ENCODE measurements at regions not wholly inside any gene's neighbourhood (a gene's known extent, or its start where the extent isn't known, plus 50 kb on each side); places are given as distances from the start of the nearest gene placed in this dataset.

DNA sequence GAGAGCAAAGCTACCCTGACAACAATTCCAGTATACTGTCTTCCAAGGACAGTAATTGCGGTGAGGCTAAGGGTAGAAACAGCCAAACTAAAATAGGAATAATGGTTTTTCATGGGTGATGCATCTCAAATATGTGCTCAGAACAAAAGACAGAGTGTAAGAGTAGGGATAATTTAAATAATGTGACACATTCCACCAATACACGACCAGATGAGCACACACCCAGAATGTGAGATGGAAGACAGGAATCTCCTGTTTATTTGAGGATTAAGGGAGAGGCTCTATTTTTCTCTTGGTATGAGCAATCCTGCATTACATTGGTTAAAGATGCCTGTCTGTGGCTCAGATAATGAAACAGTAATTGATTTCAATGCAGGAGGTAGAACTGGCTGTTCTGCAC is 292.9 kb upstream of the ZFP64 start:
- Histone ChIP-seq H3K9ac (ENCODE audit: low read length in 5 of 5) (no peak overlapping the region), H3K9me3 (ENCODE audit: control insufficient read depth in 5 of 5, low read length in 5 of 5) (no peaks in the 10 kb centered on the region), H3K27me3 (ENCODE audit: control insufficient read depth in 5 of 5, insufficient read depth in 4 of 5, low read length in 5 of 5) (no peaks in the 10 kb centered on the region), H3K27ac (ENCODE audit: low read depth, low read length) (no peak overlapping the region), H3K4me3 (ENCODE audit: low read depth in 1 of 5, low read length in 5 of 5) (no peak overlapping the region), H3K4me1 (ENCODE audit: control insufficient read depth in 5 of 5, insufficient read depth in 5 of 5, low read length in 5 of 5) (no peaks in the 10 kb centered on the region), H3K36me3 (ENCODE audit: control insufficient read depth in 5 of 5, insufficient read depth in 5 of 5, low read length in 5 of 5) (no peaks in the 10 kb centered on the region)

DNA sequence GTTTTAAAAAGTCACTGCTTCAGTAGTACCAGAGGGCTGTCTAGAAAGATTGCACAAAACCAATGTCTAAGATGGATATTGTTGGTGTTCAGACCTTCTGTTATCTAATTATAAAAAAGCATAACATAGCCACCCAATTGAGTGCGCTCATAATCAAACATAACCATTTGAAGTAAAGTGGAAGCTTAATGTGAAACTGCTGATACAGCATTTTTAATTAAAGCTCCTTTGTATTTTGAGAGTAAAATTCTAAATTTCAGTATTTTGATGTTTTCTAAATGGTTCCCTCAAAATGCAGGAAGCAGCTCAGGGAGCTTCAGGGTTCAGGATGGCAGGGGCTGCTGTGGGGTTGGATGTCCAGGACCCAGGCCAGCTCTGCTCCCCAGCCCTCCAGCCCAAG is 291.8 kb upstream of the ZFP64 start:
- Histone ChIP-seq H3K27ac (ENCODE audit: low read depth, low read length) (no peak overlapping the region), H3K4me3 (ENCODE audit: low read depth in 1 of 5, low read length in 5 of 5) (no peak overlapping the region), H3K36me3 (ENCODE audit: control insufficient read depth in 5 of 5, insufficient read depth in 5 of 5, low read length in 5 of 5) (no peaks in the 10 kb centered on the region), H3K4me1 (ENCODE audit: control insufficient read depth in 5 of 5, insufficient read depth in 5 of 5, low read length in 5 of 5) (no peaks in the 10 kb centered on the region), H3K9me3 (ENCODE audit: control insufficient read depth in 5 of 5, low read length in 5 of 5) (no peaks in the 10 kb centered on the region), H3K27me3 (ENCODE audit: control insufficient read depth in 5 of 5, insufficient read depth in 4 of 5, low read length in 5 of 5) (no peaks in the 10 kb centered on the region), H3K9ac (ENCODE audit: low read length in 5 of 5) (no peak overlapping the region)

DNA sequence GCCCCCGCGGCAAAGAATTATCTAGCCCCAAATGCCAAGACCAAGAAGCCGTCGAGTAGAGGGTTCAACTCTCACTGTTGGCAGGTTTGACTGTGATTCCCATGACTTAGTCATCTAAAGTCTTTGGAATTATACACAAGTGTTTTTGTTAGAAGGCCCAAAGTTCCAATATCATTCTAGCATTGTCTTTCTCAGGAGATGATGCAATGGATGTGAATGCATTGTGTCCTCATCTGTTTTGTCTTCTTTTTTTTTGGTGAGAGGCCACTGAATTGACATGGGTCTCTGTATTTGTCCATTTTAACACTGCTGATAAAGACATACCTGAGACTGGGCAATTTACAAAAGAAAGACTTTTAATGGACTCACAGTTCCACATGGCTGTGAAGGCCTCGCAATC is 290.5 kb upstream of the ZFP64 start:
- Histone ChIP-seq H3K4me1 (ENCODE audit: control insufficient read depth in 5 of 5, insufficient read depth in 5 of 5, low read length in 5 of 5) (no peaks in the 10 kb centered on the region), H3K27me3 (ENCODE audit: control insufficient read depth in 5 of 5, insufficient read depth in 4 of 5, low read length in 5 of 5) (no peaks in the 10 kb centered on the region), H3K9ac (ENCODE audit: low read length in 5 of 5) (no peak overlapping the region), H3K9me3 (ENCODE audit: control insufficient read depth in 5 of 5, low read length in 5 of 5) (no peaks in the 10 kb centered on the region), H3K27ac (ENCODE audit: low read depth, low read length) (no peak overlapping the region), H3K36me3 (ENCODE audit: control insufficient read depth in 5 of 5, insufficient read depth in 5 of 5, low read length in 5 of 5) (no peaks in the 10 kb centered on the region), H3K4me3 (ENCODE audit: low read depth in 1 of 5, low read length in 5 of 5) (no peak overlapping the region)

DNA sequence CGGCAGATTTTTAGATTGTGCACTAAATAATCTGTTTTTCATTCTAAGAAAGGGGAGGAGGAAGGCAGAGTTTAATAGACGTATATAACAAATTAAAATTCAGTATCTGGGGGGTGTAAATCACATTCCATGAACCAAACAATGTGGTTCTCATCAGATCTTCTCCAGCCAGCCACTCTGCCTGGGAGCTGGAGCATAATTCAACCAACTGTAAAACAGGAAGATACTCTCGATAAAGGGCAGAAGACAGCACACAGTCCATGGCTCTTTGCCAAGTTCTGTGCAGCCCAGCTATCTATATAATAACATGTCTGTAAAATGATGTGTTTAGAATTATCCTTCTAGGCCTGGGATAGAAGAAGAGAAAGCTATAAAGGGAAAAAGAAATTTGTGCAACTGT is 289.9 kb upstream of the ZFP64 start:
- Histone ChIP-seq H3K4me1 (ENCODE audit: control insufficient read depth in 5 of 5, insufficient read depth in 5 of 5, low read length in 5 of 5) (no peaks in the 10 kb centered on the region), H3K36me3 (ENCODE audit: control insufficient read depth in 5 of 5, insufficient read depth in 5 of 5, low read length in 5 of 5) (no peaks in the 10 kb centered on the region), H3K27ac (ENCODE audit: low read depth, low read length) (no peak overlapping the region), H3K4me3 (ENCODE audit: low read depth in 1 of 5, low read length in 5 of 5) (no peak overlapping the region), H3K27me3 (ENCODE audit: control insufficient read depth in 5 of 5, insufficient read depth in 4 of 5, low read length in 5 of 5) (no peaks in the 10 kb centered on the region), H3K9me3 (ENCODE audit: control insufficient read depth in 5 of 5, low read length in 5 of 5) (no peaks in the 10 kb centered on the region), H3K9ac (ENCODE audit: low read length in 5 of 5) (no peak overlapping the region)

DNA sequence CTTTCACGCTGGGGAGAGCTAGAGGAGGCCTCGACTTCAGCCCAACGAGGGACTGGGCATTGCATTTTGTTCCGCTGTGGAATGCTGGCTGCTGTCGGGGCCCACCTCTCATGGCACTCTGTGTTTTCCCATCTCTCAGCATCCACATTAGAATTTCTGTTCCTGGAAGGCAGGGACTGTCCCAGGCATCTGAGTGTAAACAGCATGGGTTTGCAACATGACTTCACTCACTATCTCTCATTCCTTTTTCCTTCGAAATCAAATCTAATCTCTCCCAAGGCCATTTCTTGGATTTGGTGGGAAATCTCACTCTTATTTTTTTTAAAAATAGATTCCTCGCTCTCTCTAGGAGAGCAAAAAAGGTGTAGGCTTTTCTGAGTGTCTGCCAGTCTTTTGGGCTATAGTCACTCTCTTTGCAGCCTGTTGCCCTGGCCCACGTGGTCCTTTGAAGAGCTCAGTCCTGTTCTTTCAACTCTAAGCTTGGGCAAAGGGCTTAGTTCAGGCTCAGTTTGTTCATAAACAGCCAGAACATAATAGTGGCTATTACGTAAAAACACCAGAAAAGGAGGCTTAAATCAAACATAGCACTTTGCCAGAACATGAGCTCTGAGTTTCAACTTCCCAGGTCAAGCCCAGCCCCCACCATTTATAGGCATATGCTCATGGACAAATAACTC is 284.6 kb upstream of the ZFP64 start:
- Histone ChIP-seq H3K9ac (ENCODE audit: low read length in 5 of 5) (no peak overlapping the region), H3K4me1 (ENCODE audit: control insufficient read depth in 5 of 5, insufficient read depth in 5 of 5, low read length in 5 of 5) (no peaks in the 10 kb centered on the region), H3K4me3 (ENCODE audit: low read depth in 1 of 5, low read length in 5 of 5) (no peak overlapping the region), H3K36me3 (ENCODE audit: control insufficient read depth in 5 of 5, insufficient read depth in 5 of 5, low read length in 5 of 5) (no peaks in the 10 kb centered on the region), H3K9me3 (ENCODE audit: control insufficient read depth in 5 of 5, low read length in 5 of 5) (no peaks in the 10 kb centered on the region), H3K27me3 (ENCODE audit: control insufficient read depth in 5 of 5, insufficient read depth in 4 of 5, low read length in 5 of 5) (no peaks in the 10 kb centered on the region), H3K27ac (ENCODE audit: low read depth, low read length) (no peak overlapping the region)

DNA sequence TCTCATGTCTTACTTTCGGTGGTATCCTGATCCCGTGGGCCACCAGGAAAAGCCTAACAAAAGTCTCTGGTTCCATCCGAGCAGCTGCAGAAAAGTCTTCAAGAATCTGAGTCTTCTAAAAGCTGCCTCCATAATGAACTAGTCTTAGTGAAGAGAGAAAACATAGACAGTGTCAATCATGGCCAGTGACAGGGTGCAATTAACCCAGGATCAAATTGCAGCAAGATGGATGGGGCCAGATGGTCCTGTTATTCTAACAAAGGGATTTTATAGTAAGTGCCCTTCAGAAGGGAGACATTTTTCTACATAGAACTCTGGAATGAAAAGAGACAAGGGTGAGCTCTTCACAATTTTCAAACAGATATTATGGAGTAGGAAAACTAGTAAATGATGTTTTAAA is 281.6 kb upstream of the ZFP64 start:
- H3K27ac ChIP-seq (ENCODE audit: low read depth, low read length) = no peak overlapping the region
- H3K4me1 ChIP-seq (ENCODE audit: control insufficient read depth in 5 of 5, insufficient read depth in 5 of 5, low read length in 5 of 5) = no peaks in the 10 kb centered on the region

DNA sequence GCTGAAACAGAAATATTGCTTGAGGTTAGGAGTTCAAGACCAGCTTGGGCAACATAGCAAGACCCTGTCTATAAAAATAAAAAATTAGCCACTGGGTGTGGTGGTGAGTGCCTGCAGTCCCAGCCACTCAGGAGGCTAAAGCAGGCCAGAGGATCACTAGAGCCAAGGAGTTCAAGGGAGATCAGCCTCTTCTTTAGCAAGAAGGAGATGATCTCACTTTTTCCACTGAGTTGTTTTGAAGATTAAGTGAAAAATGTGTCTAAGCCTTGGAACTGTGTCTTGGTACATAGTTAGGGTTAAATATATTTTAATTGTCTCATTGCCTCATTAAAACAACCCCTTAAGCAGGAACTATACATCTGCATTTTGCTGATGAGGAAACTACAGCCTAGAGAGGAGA is 279.0 kb upstream of the ZFP64 start:
- Histone ChIP-seq H3K27me3 (ENCODE audit: control insufficient read depth in 5 of 5, insufficient read depth in 4 of 5, low read length in 5 of 5) (peaks cover 0 to 2% (median 0%) of the 10 kb centered on the region in 5 donors), H3K4me1 (ENCODE audit: control insufficient read depth in 5 of 5, insufficient read depth in 5 of 5, low read length in 5 of 5) (no peaks in the 10 kb centered on the region), H3K27ac (ENCODE audit: low read depth, low read length) (no peak overlapping the region)

More for the DNA sequence above, 281.6 kb upstream of the ZFP64 start:
- peaks cover 0 to 2% (median 0%) of the 10 kb centered on the region in 5 donors for H3K27me3 ChIP-seq (ENCODE audit: control insufficient read depth in 5 of 5, insufficient read depth in 4 of 5, low read length in 5 of 5)
- H3K36me3 ChIP-seq (ENCODE audit: control insufficient read depth in 5 of 5, insufficient read depth in 5 of 5, low read length in 5 of 5) = no peaks in the 10 kb centered on the region
- H3K9ac ChIP-seq (ENCODE audit: low read length in 5 of 5) = no peak overlapping the region
- H3K4me3 ChIP-seq (ENCODE audit: low read depth in 1 of 5, low read length in 5 of 5) = no peak overlapping the region
- H3K9me3 ChIP-seq (ENCODE audit: control insufficient read depth in 5 of 5, low read length in 5 of 5) = no peaks in the 10 kb centered on the region

DNA sequence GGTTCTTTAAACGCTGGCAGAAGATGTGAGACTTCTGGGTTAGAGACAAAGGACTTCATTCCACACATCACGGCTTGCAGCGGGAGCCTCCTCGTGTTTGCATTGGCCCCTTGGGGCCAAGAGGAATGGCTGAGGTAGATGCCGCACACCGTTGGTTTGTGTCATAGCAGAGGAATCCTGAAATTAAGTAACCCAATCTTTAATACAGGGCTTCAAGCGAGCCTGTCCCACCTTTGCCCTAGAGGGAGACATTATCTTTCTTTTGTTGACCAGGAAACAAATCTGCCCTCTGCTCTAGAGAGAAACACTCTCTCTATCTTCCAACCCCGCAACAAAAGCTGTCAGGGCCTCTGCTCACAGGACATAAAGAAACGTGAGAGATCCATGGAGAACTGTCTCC is 277.5 kb upstream of the ZFP64 start:
- Histone ChIP-seq H3K4me1 (ENCODE audit: control insufficient read depth in 5 of 5, insufficient read depth in 5 of 5, low read length in 5 of 5) (no peaks in the 10 kb centered on the region), H3K27me3 (ENCODE audit: control insufficient read depth in 5 of 5, insufficient read depth in 4 of 5, low read length in 5 of 5) (peaks cover 0 to 6% (median 0%) of the 10 kb centered on the region in 5 donors), H3K27ac (ENCODE audit: low read depth, low read length) (no peak overlapping the region), H3K9ac (ENCODE audit: low read length in 5 of 5) (no peak overlapping the region), H3K36me3 (ENCODE audit: control insufficient read depth in 5 of 5, insufficient read depth in 5 of 5, low read length in 5 of 5) (no peaks in the 10 kb centered on the region), H3K9me3 (ENCODE audit: control insufficient read depth in 5 of 5, low read length in 5 of 5) (peaks cover 0 to 8% (median 0%) of the 10 kb centered on the region in 5 donors), H3K4me3 (ENCODE audit: low read depth in 1 of 5, low read length in 5 of 5) (no peak overlapping the region)

More for the DNA sequence above, 279.0 kb upstream of the ZFP64 start:
- Histone ChIP-seq H3K9me3 (ENCODE audit: control insufficient read depth in 5 of 5, low read length in 5 of 5) (peaks cover 0 to 2% (median 0%) of the 10 kb centered on the region in 5 donors), H3K36me3 (ENCODE audit: control insufficient read depth in 5 of 5, insufficient read depth in 5 of 5, low read length in 5 of 5) (no peaks in the 10 kb centered on the region), H3K9ac (ENCODE audit: low read length in 5 of 5) (no peak overlapping the region), H3K4me3 (ENCODE audit: low read depth in 1 of 5, low read length in 5 of 5) (no peak overlapping the region)

DNA sequence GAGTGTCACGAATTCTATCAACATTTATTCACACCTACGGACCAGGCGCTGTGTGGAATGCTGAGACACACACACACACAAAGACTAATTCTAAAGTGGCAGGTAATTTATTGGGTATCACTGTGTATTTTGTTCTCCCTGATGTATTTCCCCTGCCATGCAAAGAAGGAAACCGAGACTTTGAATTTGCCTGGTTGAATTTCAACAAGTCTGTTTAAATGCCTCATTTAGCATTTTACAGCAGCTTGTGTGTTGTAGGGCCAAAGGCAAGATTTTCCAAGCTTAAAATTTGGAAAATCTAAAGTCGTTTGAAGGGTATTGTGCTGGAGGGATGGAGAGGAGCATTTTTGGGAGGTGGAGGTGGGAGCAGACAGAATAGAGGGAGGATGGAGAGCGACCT is 274.4 kb upstream of the ZFP64 start:
- Histone ChIP-seq H3K9me3 (ENCODE audit: control insufficient read depth in 5 of 5, low read length in 5 of 5) (peaks cover 0 to 8% (median 0%) of the 10 kb centered on the region in 5 donors), H3K27me3 (ENCODE audit: control insufficient read depth in 5 of 5, insufficient read depth in 4 of 5, low read length in 5 of 5) (peaks cover 0 to 6% (median 0%) of the 10 kb centered on the region in 5 donors), H3K4me1 (ENCODE audit: control insufficient read depth in 5 of 5, insufficient read depth in 5 of 5, low read length in 5 of 5) (no peaks in the 10 kb centered on the region), H3K36me3 (ENCODE audit: control insufficient read depth in 5 of 5, insufficient read depth in 5 of 5, low read length in 5 of 5) (no peaks in the 10 kb centered on the region), H3K9ac (ENCODE audit: low read length in 5 of 5) (no peak overlapping the region), H3K4me3 (ENCODE audit: low read depth in 1 of 5, low read length in 5 of 5) (no peak overlapping the region), H3K27ac (ENCODE audit: low read depth, low read length) (no peak overlapping the region)

DNA sequence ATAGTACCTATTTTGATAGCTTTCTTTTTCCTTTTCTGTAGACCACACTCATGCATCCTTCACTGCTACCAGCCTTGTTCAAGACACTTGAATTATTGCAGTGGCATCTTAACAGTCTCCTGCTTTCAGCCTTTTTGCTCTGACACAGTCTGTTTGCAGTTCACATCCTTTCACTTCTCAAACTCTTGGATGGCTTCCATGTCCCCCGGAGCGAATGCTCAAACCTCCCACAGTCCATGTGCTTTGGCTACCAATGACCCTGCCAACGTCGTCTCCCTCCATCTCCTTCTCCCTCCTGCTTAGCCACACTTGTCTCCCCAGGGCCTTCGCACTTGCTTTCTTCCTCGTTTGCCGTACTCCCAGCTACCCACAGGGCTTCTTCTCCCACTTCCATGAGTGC is 270.0 kb upstream of the ZFP64 start:
- Histone ChIP-seq H3K9me3 (ENCODE audit: control insufficient read depth in 5 of 5, low read length in 5 of 5) (peaks cover 0 to 10% (median 0%) of the 10 kb centered on the region in 5 donors), H3K36me3 (ENCODE audit: control insufficient read depth in 5 of 5, insufficient read depth in 5 of 5, low read length in 5 of 5) (no peaks in the 10 kb centered on the region), H3K4me3 (ENCODE audit: low read depth in 1 of 5, low read length in 5 of 5) (no peak overlapping the region), H3K27me3 (ENCODE audit: control insufficient read depth in 5 of 5, insufficient read depth in 4 of 5, low read length in 5 of 5) (peaks cover 0 to 5% (median 0%) of the 10 kb centered on the region in 5 donors), H3K9ac (ENCODE audit: low read length in 5 of 5) (no peak overlapping the region), H3K4me1 (ENCODE audit: control insufficient read depth in 5 of 5, insufficient read depth in 5 of 5, low read length in 5 of 5) (no peaks in the 10 kb centered on the region), H3K27ac (ENCODE audit: low read depth, low read length) (no peak overlapping the region)

All from subcutaneous abdominal adipose tissue (tissue), 5 donors.